ENCODE measurements at regions not wholly inside any gene's neighbourhood (a gene's known extent, or its start where the extent isn't known, plus 50 kb on each side); places are given as distances from the start of the nearest gene placed in this dataset.

DNA sequence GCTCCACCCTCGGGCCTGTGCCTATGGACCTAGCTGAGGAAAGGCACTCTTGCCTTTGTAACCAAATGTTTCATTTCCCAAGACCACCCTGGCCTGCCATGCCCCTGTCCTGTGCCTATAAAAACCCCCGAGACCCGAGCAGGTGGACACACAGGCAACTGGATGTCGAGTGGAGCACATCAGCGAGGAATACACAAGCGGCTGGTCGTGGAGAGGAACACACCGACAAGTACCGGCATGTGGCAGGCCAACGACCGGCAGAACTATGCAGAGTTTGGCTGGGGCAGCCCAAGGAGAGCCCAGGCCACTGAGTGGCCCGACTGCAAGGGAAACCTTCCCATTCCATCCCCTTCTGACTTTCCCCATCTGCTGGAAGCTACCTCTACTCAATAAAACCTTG, 1963.8 kb upstream of the CELF4 start:
- no peaks in the 10 kb centered on the region for H3K36me3 Mint-ChIP-seq (ENCODE audit: low read depth)
- no peak overlapping the region for H3K4me3 Mint-ChIP-seq
- no peak overlapping the region for H3K4me2 ChIP-seq
- no peaks in the 10 kb centered on the region for H4K20me1 ChIP-seq (replicated peaks; ENCODE audit: insufficient read depth)
- H3K4me1 Mint-ChIP-seq: no peaks in the 10 kb centered on the region
- H3K9me3 Mint-ChIP-seq: no peaks in the 10 kb centered on the region
- H3K4me1 ChIP-seq (ENCODE audit: insufficient read depth): no peaks in the 10 kb centered on the region
- H2AFZ ChIP-seq: no peak overlapping the region
- H3K9me2 ChIP-seq (ENCODE audit: insufficient read depth): no peaks in the 10 kb centered on the region
- H3K27ac Mint-ChIP-seq: no peak overlapping the region
- H3K27ac ChIP-seq (ENCODE audit: low read depth): no peak overlapping the region
- no peaks in the 10 kb centered on the region for H3K27me3 ChIP-seq (ENCODE audit: insufficient read depth)
- ATAC-seq (no peak), DNase-seq (ENCODE audit: low spot score) (no peak)
- no peaks in the 10 kb centered on the region for H3F3A ChIP-seq (replicated peaks; ENCODE audit: low read depth)
- no peaks in the 10 kb centered on the region for H3K27me3 Mint-ChIP-seq (ENCODE audit: insufficient read depth, low read depth, poor library complexity)
- TF ChIP-seq, protein P1, sequence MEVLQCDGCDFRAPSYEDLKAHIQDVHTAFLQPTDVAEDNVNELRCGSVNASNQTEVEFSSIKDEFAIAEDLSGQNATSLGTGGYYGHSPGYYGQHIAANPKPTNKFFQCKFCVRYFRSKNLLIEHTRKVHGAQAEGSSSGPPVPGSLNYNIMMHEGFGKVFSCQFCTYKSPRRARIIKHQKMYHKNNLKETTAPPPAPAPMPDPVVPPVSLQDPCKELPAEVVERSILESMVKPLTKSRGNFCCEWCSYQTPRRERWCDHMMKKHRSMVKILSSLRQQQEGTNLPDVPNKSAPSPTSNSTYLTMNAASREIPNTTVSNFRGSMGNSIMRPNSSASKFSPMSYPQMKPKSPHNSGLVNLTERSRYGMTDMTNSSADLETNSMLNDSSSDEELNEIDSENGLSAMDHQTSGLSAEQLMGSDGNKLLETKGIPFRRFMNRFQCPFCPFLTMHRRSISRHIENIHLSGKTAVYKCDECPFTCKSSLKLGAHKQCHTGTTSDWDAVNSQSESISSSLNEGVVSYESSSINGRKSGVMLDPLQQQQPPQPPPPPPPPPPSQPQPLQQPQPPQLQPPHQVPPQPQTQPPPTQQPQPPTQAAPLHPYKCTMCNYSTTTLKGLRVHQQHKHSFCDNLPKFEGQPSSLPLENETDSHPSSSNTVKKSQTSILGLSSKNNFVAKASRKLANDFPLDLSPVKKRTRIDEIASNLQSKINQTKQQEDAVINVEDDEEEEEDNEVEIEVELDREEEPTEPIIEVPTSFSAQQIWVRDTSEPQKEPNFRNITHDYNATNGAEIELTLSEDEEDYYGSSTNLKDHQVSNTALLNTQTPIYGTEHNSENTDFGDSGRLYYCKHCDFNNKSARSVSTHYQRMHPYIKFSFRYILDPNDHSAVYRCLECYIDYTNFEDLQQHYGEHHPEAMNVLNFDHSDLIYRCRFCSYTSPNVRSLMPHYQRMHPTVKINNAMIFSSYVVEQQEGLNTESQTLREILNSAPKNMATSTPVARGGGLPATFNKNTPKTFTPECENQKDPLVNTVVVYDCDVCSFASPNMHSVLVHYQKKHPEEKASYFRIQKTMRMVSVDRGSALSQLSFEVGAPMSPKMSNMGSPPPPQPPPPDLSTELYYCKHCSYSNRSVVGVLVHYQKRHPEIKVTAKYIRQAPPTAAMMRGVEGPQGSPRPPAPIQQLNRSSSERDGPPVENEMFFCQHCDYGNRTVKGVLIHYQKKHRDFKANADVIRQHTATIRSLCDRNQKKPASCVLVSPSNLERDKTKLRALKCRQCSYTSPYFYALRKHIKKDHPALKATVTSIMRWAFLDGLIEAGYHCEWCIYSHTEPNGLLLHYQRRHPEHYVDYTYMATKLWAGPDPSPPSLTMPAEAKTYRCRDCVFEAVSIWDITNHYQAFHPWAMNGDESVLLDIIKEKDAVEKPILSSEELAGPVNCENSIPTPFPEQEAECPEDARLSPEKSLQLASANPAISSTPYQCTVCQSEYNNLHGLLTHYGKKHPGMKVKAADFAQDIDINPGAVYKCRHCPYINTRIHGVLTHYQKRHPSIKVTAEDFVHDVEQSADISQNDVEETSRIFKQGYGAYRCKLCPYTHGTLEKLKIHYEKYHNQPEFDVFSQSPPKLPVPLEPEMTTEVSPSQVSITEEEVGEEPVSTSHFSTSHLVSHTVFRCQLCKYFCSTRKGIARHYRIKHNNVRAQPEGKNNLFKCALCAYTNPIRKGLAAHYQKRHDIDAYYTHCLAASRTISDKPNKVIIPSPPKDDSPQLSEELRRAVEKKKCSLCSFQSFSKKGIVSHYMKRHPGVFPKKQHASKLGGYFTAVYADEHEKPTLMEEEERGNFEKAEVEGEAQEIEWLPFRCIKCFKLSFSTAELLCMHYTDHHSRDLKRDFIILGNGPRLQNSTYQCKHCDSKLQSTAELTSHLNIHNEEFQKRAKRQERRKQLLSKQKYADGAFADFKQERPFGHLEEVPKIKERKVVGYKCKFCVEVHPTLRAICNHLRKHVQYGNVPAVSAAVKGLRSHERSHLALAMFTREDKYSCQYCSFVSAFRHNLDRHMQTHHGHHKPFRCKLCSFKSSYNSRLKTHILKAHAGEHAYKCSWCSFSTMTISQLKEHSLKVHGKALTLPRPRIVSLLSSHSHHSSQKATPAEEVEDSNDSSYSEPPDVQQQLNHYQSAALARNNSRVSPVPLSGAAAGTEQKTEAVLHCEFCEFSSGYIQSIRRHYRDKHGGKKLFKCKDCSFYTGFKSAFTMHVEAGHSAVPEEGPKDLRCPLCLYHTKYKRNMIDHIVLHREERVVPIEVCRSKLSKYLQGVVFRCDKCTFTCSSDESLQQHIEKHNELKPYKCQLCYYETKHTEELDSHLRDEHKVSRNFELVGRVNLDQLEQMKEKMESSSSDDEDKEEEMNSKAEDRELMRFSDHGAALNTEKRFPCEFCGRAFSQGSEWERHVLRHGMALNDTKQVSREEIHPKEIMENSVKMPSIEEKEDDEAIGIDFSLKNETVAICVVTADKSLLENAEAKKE (CRISPR knock-in tag; IDR thresholded peaks at IDR 0.05): no peak
- TF ChIP-seq NANOG (IDR thresholded peaks at IDR 0.05; ENCODE audit: borderline replicate concordance) (no peak), EZH2 (IDR thresholded peaks at IDR 0.05; ENCODE audit: low read depth, unreplicated experiment) (no peak), JUNB (IDR thresholded peaks at IDR 0.05; ENCODE audit: unreplicated experiment) (no peak), ZNF331 (CRISPR knock-in tag; IDR thresholded peaks at IDR 0.05; ENCODE audit: low read depth) (no peak), POLR2AphosphoS5 (IDR thresholded peaks at IDR 0.05; ENCODE audit: low read depth) (no peak), CREB1 (CRISPR knock-in tag; IDR thresholded peaks at IDR 0.05; ENCODE audit: low read depth) (no peak), STAT1 (IDR thresholded peaks at IDR 0.05; ENCODE audit: unreplicated experiment) (no peak), EZH2phosphoT487 (IDR thresholded peaks at IDR 0.05; ENCODE audit: unreplicated experiment) (no peak), ZNF114 (CRISPR knock-in tag; IDR thresholded peaks at IDR 0.05) (no peak)
- TF ChIP-seq, protein P2, sequence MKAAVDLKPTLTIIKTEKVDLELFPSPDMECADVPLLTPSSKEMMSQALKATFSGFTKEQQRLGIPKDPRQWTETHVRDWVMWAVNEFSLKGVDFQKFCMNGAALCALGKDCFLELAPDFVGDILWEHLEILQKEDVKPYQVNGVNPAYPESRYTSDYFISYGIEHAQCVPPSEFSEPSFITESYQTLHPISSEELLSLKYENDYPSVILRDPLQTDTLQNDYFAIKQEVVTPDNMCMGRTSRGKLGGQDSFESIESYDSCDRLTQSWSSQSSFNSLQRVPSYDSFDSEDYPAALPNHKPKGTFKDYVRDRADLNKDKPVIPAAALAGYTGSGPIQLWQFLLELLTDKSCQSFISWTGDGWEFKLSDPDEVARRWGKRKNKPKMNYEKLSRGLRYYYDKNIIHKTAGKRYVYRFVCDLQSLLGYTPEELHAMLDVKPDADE (IDR thresholded peaks at IDR 0.05): no peak
- TF ChIP-seq, protein P3, sequence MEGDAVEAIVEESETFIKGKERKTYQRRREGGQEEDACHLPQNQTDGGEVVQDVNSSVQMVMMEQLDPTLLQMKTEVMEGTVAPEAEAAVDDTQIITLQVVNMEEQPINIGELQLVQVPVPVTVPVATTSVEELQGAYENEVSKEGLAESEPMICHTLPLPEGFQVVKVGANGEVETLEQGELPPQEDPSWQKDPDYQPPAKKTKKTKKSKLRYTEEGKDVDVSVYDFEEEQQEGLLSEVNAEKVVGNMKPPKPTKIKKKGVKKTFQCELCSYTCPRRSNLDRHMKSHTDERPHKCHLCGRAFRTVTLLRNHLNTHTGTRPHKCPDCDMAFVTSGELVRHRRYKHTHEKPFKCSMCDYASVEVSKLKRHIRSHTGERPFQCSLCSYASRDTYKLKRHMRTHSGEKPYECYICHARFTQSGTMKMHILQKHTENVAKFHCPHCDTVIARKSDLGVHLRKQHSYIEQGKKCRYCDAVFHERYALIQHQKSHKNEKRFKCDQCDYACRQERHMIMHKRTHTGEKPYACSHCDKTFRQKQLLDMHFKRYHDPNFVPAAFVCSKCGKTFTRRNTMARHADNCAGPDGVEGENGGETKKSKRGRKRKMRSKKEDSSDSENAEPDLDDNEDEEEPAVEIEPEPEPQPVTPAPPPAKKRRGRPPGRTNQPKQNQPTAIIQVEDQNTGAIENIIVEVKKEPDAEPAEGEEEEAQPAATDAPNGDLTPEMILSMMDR (conservative IDR thresholded peaks at IDR 0.05; ENCODE audit: low read depth in 2 of 2): no peak
- TF ChIP-seq, protein P4, sequence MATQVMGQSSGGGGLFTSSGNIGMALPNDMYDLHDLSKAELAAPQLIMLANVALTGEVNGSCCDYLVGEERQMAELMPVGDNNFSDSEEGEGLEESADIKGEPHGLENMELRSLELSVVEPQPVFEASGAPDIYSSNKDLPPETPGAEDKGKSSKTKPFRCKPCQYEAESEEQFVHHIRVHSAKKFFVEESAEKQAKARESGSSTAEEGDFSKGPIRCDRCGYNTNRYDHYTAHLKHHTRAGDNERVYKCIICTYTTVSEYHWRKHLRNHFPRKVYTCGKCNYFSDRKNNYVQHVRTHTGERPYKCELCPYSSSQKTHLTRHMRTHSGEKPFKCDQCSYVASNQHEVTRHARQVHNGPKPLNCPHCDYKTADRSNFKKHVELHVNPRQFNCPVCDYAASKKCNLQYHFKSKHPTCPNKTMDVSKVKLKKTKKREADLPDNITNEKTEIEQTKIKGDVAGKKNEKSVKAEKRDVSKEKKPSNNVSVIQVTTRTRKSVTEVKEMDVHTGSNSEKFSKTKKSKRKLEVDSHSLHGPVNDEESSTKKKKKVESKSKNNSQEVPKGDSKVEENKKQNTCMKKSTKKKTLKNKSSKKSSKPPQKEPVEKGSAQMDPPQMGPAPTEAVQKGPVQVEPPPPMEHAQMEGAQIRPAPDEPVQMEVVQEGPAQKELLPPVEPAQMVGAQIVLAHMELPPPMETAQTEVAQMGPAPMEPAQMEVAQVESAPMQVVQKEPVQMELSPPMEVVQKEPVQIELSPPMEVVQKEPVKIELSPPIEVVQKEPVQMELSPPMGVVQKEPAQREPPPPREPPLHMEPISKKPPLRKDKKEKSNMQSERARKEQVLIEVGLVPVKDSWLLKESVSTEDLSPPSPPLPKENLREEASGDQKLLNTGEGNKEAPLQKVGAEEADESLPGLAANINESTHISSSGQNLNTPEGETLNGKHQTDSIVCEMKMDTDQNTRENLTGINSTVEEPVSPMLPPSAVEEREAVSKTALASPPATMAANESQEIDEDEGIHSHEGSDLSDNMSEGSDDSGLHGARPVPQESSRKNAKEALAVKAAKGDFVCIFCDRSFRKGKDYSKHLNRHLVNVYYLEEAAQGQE (IDR thresholded peaks at IDR 0.05; ENCODE audit: unreplicated experiment): no peak
- H3K4me3 ChIP-seq: no peak overlapping the region
- H3K36me3 ChIP-seq (ENCODE audit: insufficient read depth): no peaks in the 10 kb centered on the region
- no peaks in the 10 kb centered on the region for H3K79me2 ChIP-seq (replicated peaks; ENCODE audit: insufficient read depth)

All from GM23338 (cell line).